HG03095 (cell line): ENCODE measurements at regions not wholly inside any gene's neighbourhood (a gene's known extent, or its start where the extent isn't known, plus 50 kb on each side); places are given as distances from the start of the nearest gene placed in this dataset.

ENCODE experiments used
- ATAC-seq: cut with Tn5 transposase; IDR thresholded peaks from one replicate; pipeline ENCODE4 v1.9.1; 2021; ENCODE audit warnings: moderate library complexity; ENCODE audit not compliant: unreplicated experiment

GRCh38 chr1:55703726-55704363 lies 488.7 kb upstream of the USP24 start:
- ATAC-seq: no peak

GRCh38 chr1:55702064-55702463 lies 486.9 kb upstream of the USP24 start:
- no peak for ATAC-seq

- no peak for ATAC-seq
Measured at GRCh38 chr1:55700359-55701130, 485.4 kb upstream of the USP24 start.

- no peak for ATAC-seq
Measured at GRCh38 chr1:55699228-55699627, 484.1 kb upstream of the USP24 start.

GRCh38 chr1:55697997-55698535 lies 482.9 kb upstream of the USP24 start:
- ATAC-seq: no peak

GRCh38 chr1:55696891-55697290 lies 481.7 kb upstream of the USP24 start:
- no peak for ATAC-seq

GRCh38 chr1:55696181-55696754 lies 481.1 kb upstream of the USP24 start:
- ATAC-seq: no peak

- ATAC-seq: no peak
Measured at GRCh38 chr1:55695552-55695951, 480.4 kb upstream of the USP24 start.

- ATAC-seq: no peak
Measured at GRCh38 chr1:55695151-55695550, 480.0 kb upstream of the USP24 start.

- no peak for ATAC-seq
Measured at GRCh38 chr1:55694310-55694801, 479.2 kb upstream of the USP24 start.

GRCh38 chr1:55692726-55693125 lies 477.6 kb upstream of the USP24 start:
- ATAC-seq: no peak

- no peak for ATAC-seq
Measured at GRCh38 chr1:55690366-55690765, 475.2 kb upstream of the USP24 start.

GRCh38 chr1:55689800-55690199 lies 474.6 kb upstream of the USP24 start:
- ATAC-seq: no peak

- no peak for ATAC-seq
Measured at GRCh38 chr1:55685560-55685959, 470.4 kb upstream of the USP24 start.

- ATAC-seq: no peak
Measured at GRCh38 chr1:55684131-55684650, 469.0 kb upstream of the USP24 start.

GRCh38 chr1:55682198-55682597 lies 467.0 kb upstream of the USP24 start:
- no peak for ATAC-seq

GRCh38 chr1:55679971-55680370 lies 464.8 kb upstream of the USP24 start:
- no peak for ATAC-seq

GRCh38 chr1:55673416-55673815 lies 458.3 kb upstream of the USP24 start:
- ATAC-seq: no peak

GRCh38 chr1:55670331-55671082 lies 455.3 kb upstream of the USP24 start:
- no peak for ATAC-seq

- no peak for ATAC-seq
Measured at GRCh38 chr1:55669293-55669692, 454.1 kb upstream of the USP24 start.

GRCh38 chr1:55662875-55663274 lies 447.7 kb upstream of the USP24 start:
- no peak for ATAC-seq
